HepG2 (cell line): ENCODE measurements at regions not wholly inside any gene's neighbourhood (a gene's known extent, or its start where the extent isn't known, plus 50 kb on each side); places are given as distances from the start of the nearest gene placed in this dataset.

ENCODE experiments used
- CTCF ChIP-seq: sonication (generic); formaldehyde crosslinking; IDR thresholded peaks from 2 replicates; pipeline ENCODE4 v1.5.0; 2020; ENCODE audit warnings: mild to moderate bottlenecking, missing genetic modification reagents, moderate library complexity
- E2F1 ChIP-seq: sonication (generic); formaldehyde crosslinking; IDR thresholded peaks from 2 replicates; pipeline ENCODE4 v1.5.0; 2020; ENCODE audit warnings: missing genetic modification reagents
- EP300 ChIP-seq, 3 experiments: sonication (generic) in 1 of 3; formaldehyde crosslinking in 1 of 3; IDR thresholded peaks; 2 replicates each; pipeline versions ENCODE4 v1.5.1 to v1.6.1; 2011 to 2020; ENCODE audit warnings: low read depth in 2 of 3, low read length in 2 of 3, borderline replicate concordance in 1 of 3, improper control_type of control experiment in 1 of 3, mild to moderate bottlenecking in 1 of 3, missing genetic modification reagents in 1 of 3, moderate library complexity in 1 of 3
- HOXD1 ChIP-seq: sonication (generic); formaldehyde crosslinking; IDR thresholded peaks from 2 replicates; pipeline ENCODE4 v1.5.0; 2020; ENCODE audit warnings: missing genetic modification reagents
- ZNF431 ChIP-seq: sonication (generic); formaldehyde crosslinking; IDR thresholded peaks from 2 replicates; pipeline ENCODE4 v1.9.0; 2022; ENCODE audit warnings: missing genetic modification reagents, low read depth, mild to moderate bottlenecking, borderline replicate concordance
- ZNF446 ChIP-seq: sonication (generic); formaldehyde crosslinking; IDR thresholded peaks from 2 replicates; pipeline ENCODE4 v1.5.0; 2020; ENCODE audit warnings: mild to moderate bottlenecking, missing genetic modification reagents
- TF ChIP-seq, protein P1 (sequence below): sonication (generic); formaldehyde crosslinking; IDR thresholded peaks from 2 replicates; pipeline ENCODE4 v1.4.0; 2020; ENCODE audit warnings: missing genetic modification reagents
- TF ChIP-seq, protein P2 (sequence below): sonication (generic); formaldehyde crosslinking; IDR thresholded peaks from 2 replicates; pipeline ENCODE4 v1.4.0; 2020; ENCODE audit warnings: missing genetic modification reagents

GRCh38 chr12:19591951-19592350 is 152.7 kb downstream of the AEBP2 start:
- TF ChIP-seq CTCF (CRISPR knock-in tag), result no peak
- TF ChIP-seq E2F1 (CRISPR knock-in tag), result no peak
- TF ChIP-seq EP300 (IDR thresholded peaks at IDR 0.05; ENCODE audit: low read depth in 2 of 2, low read length in 2 of 2), result no peak
- no peak for TF ChIP-seq EP300 (CRISPR knock-in tag; IDR thresholded peaks at IDR 0.05; ENCODE audit: borderline replicate concordance)
- no peak for TF ChIP-seq ZNF431 (CRISPR knock-in tag)
- TF ChIP-seq HOXD1 (CRISPR knock-in tag), result no peak
- TF ChIP-seq, protein P1, sequence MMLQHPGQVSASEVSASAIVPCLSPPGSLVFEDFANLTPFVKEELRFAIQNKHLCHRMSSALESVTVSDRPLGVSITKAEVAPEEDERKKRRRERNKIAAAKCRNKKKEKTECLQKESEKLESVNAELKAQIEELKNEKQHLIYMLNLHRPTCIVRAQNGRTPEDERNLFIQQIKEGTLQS (CRISPR knock-in tag), result no peak
- TF ChIP-seq, protein P2, sequence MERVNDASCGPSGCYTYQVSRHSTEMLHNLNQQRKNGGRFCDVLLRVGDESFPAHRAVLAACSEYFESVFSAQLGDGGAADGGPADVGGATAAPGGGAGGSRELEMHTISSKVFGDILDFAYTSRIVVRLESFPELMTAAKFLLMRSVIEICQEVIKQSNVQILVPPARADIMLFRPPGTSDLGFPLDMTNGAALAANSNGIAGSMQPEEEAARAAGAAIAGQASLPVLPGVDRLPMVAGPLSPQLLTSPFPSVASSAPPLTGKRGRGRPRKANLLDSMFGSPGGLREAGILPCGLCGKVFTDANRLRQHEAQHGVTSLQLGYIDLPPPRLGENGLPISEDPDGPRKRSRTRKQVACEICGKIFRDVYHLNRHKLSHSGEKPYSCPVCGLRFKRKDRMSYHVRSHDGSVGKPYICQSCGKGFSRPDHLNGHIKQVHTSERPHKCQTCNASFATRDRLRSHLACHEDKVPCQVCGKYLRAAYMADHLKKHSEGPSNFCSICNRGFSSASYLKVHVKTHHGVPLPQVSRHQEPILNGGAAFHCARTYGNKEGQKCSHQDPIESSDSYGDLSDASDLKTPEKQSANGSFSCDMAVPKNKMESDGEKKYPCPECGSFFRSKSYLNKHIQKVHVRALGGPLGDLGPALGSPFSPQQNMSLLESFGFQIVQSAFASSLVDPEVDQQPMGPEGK (CRISPR knock-in tag), result no peak
- TF ChIP-seq ZNF446, result no peak
